ENCODE measurements at regions not wholly inside any gene's neighbourhood (a gene's known extent, or its start where the extent isn't known, plus 50 kb on each side); places are given as distances from the start of the nearest gene placed in this dataset.

- H3K4me2 ChIP-seq (ENCODE audit: control insufficient read depth, extremely low read depth, insufficient read depth, low read depth, low read length): no peak overlapping the region
- no peaks in the 10 kb centered on the region for H3K79me2 ChIP-seq (ENCODE audit: control insufficient read depth, insufficient read depth, low read length)
- H3K4me1 ChIP-seq (ENCODE audit: control insufficient read depth, extremely low read depth, insufficient read depth, low read length): no peaks in the 10 kb centered on the region
- dilution Hi-C loops (cut with MboI; ENCODE audit: extremely low pct_ligation_motif_present, low sequenced_read_pairs): no loop called here
- FAIRE-seq (no peak), DNase-seq (ENCODE audit: low read depth, low spot score) (no peak)
- no peaks in the 10 kb centered on the region for H3K27me3 ChIP-seq (ENCODE audit: control insufficient read depth, extremely low read depth, insufficient read depth, low read length)
- no peak for TF ChIP-seq EZH2 (IDR thresholded peaks at IDR 0.05; ENCODE audit: low read length)
- TF ChIP-seq CTCF (optimal IDR thresholded peaks at IDR 0.05 in 1 of 3, IDR thresholded peaks at IDR 0.05 in 1 of 3, conservative IDR thresholded peaks at IDR 0.05 in 1 of 3; ENCODE audit: extremely low read depth in 1 of 3, insufficient read depth in 2 of 3, low read length in 3 of 3): peak; percentile 34 to 68 (median 41)
- H3K9ac ChIP-seq (ENCODE audit: control insufficient read depth, extremely low read depth, insufficient read depth, low read length): no peak overlapping the region
- H3K9me1 ChIP-seq (ENCODE audit: control insufficient read depth, extremely low read depth, insufficient read depth, low read length): no peaks in the 10 kb centered on the region
- H3K27ac ChIP-seq (ENCODE audit: control insufficient read depth, insufficient read depth, low read length): no peak overlapping the region
- H4K20me1 ChIP-seq (ENCODE audit: control insufficient read depth, extremely low read depth, insufficient read depth, low read length): no peaks in the 10 kb centered on the region
- H3K9me3 ChIP-seq (ENCODE audit: control insufficient read depth, low read depth, low read length): no peaks in the 10 kb centered on the region
- H3K4me3 ChIP-seq (ENCODE audit: control insufficient read depth in 2 of 3, extremely low read depth in 1 of 3, insufficient read depth in 2 of 3, low read depth in 1 of 3, low read length in 3 of 3): no peak overlapping the region
- no peak overlapping the region for H2AFZ ChIP-seq (ENCODE audit: control insufficient read depth, low read length)
- no peaks in the 10 kb centered on the region for H3K36me3 ChIP-seq (ENCODE audit: control insufficient read depth in 2 of 2, extremely low read depth in 1 of 2, insufficient read depth in 2 of 2, low read length in 2 of 2)
Observed at GRCh38 chr1:60425528-60425927, 352.0 kb upstream of the C1orf87 start.

GRCh38 chr1:60423146-60423780 is 349.7 kb upstream of the C1orf87 start:
- H3K9ac ChIP-seq (ENCODE audit: control insufficient read depth, extremely low read depth, insufficient read depth, low read length): no peak overlapping the region
- FAIRE-seq (no peak), DNase-seq (ENCODE audit: low read depth, low spot score) (no peak)
- no peak overlapping the region for H3K27ac ChIP-seq (ENCODE audit: control insufficient read depth, insufficient read depth, low read length)
- H3K4me2 ChIP-seq (ENCODE audit: control insufficient read depth, extremely low read depth, insufficient read depth, low read depth, low read length): no peak overlapping the region
- no peaks in the 10 kb centered on the region for H3K36me3 ChIP-seq (ENCODE audit: control insufficient read depth in 2 of 2, extremely low read depth in 1 of 2, insufficient read depth in 2 of 2, low read length in 2 of 2)
- H3K4me3 ChIP-seq (ENCODE audit: control insufficient read depth in 2 of 3, extremely low read depth in 1 of 3, insufficient read depth in 2 of 3, low read depth in 1 of 3, low read length in 3 of 3): no peak overlapping the region
- no peaks in the 10 kb centered on the region for H3K9me1 ChIP-seq (ENCODE audit: control insufficient read depth, extremely low read depth, insufficient read depth, low read length)
- no peaks in the 10 kb centered on the region for H3K9me3 ChIP-seq (ENCODE audit: control insufficient read depth, low read depth, low read length)
- no peaks in the 10 kb centered on the region for H3K79me2 ChIP-seq (ENCODE audit: control insufficient read depth, insufficient read depth, low read length)
- no peaks in the 10 kb centered on the region for H4K20me1 ChIP-seq (ENCODE audit: control insufficient read depth, extremely low read depth, insufficient read depth, low read length)
- dilution Hi-C loops (cut with MboI; ENCODE audit: extremely low pct_ligation_motif_present, low sequenced_read_pairs): no loop called here
- H3K27me3 ChIP-seq (ENCODE audit: control insufficient read depth, extremely low read depth, insufficient read depth, low read length): no peaks in the 10 kb centered on the region
- H2AFZ ChIP-seq (ENCODE audit: control insufficient read depth, low read length): no peak overlapping the region
- no peaks in the 10 kb centered on the region for H3K4me1 ChIP-seq (ENCODE audit: control insufficient read depth, extremely low read depth, insufficient read depth, low read length)
- no peak for TF ChIP-seq CTCF (optimal IDR thresholded peaks at IDR 0.05 in 1 of 3, IDR thresholded peaks at IDR 0.05 in 1 of 3, conservative IDR thresholded peaks at IDR 0.05 in 1 of 3; ENCODE audit: extremely low read depth in 1 of 3, insufficient read depth in 2 of 3, low read length in 3 of 3)
- TF ChIP-seq EZH2 (IDR thresholded peaks at IDR 0.05; ENCODE audit: low read length): no peak

Measured in keratinocyte (primary cell).